WI38 (cell line): ENCODE measurements at regions not wholly inside any gene's neighbourhood (a gene's known extent, or its start where the extent isn't known, plus 50 kb on each side); places are given as distances from the start of the nearest gene placed in this dataset.
"Not testable (repeated sequence)": the region's sequence is repeated elsewhere in the genome, so short reads cannot be mapped to it uniquely, and the experiment has no call there.

Experiments
- H3K4me3 ChIP-seq: 2 replicates; pipeline ENCODE4 v1.5.1; 2011; ENCODE audit warnings: low read depth, mild to moderate bottlenecking, control low read depth, low read length
- CTCF ChIP-seq: IDR thresholded peaks from 2 replicates; pipeline ENCODE4 v1.5.1; 2012; ENCODE audit warnings: low read depth, mild to moderate bottlenecking, control low read depth, low read length

- TF ChIP-seq CTCF, result no peak
- H3K4me3 ChIP-seq, result no peak overlapping the region
These were observed 69.9 kb upstream of the ANKRD10 start for GRCh38 chr13:110984798-110985197.

- TF ChIP-seq CTCF, result no peak
These were observed 69.5 kb upstream of the ANKRD10 start for GRCh38 chr13:110984381-110984780.

GRCh38 chr13:110983241-110983640 is 68.4 kb upstream of the ANKRD10 start:
- TF ChIP-seq CTCF, result no peak
- H3K4me3 ChIP-seq, result no peak overlapping the region

More at GRCh38 chr13:110984381-110984780, 69.5 kb upstream of the ANKRD10 start:
- H3K4me3 ChIP-seq, result no peak overlapping the region

GRCh38 chr13:110981379-110981778 is 66.5 kb upstream of the ANKRD10 start:
- no peak for TF ChIP-seq CTCF
- no peak overlapping the region for H3K4me3 ChIP-seq

- H3K4me3 ChIP-seq, result no peak overlapping the region
- no peak for TF ChIP-seq CTCF
These were observed 66.1 kb upstream of the ANKRD10 start for GRCh38 chr13:110980921-110981320.

- H3K4me3 ChIP-seq, result not testable (repeated sequence)
These were observed 64.3 kb upstream of the ANKRD10 start for GRCh38 chr13:110979149-110979548.

GRCh38 chr13:110978390-110978789 is 63.5 kb upstream of the ANKRD10 start:
- H3K4me3 ChIP-seq, result no peak overlapping the region
- no peak for TF ChIP-seq CTCF

GRCh38 chr13:110976785-110977184 is 61.9 kb upstream of the ANKRD10 start:
- no peak for TF ChIP-seq CTCF
- H3K4me3 ChIP-seq, result no peak overlapping the region
